Stimulated activated memory B cell treated with anti-CD40 and anti-IgM and Interleukin-4, amounts not matched to agents 10 μg/mL and 1 μg/mL and 100 μg/mL, for 72 hours (primary cell): ENCODE measurements at regions not wholly inside any gene's neighbourhood (a gene's known extent, or its start where the extent isn't known, plus 50 kb on each side); places are given as distances from the start of the nearest gene placed in this dataset.
"Not testable (repeated sequence)": the region's sequence is repeated elsewhere in the genome, so short reads cannot be mapped to it uniquely, and the experiment has no call there.

Experiments used
- ATAC-seq: fragments of 150-1000 bp; cut with Tn5 transposase; 2 replicates; pipeline ENCODE4 v1.10.0; 2021
- H3K27ac Mint-ChIP-seq: one replicate; pipeline ENCODE4 v1.8.0; 2022; ENCODE audit warnings: mild to moderate bottlenecking, mixed read lengths
- H3K27me3 Mint-ChIP-seq: one replicate; pipeline ENCODE4 v1.8.0; 2022; ENCODE audit warnings: mixed read lengths
- H3K36me3 Mint-ChIP-seq: one replicate; pipeline ENCODE4 v1.8.0; 2022; ENCODE audit warnings: mixed read lengths
- H3K4me1 Mint-ChIP-seq: one replicate; pipeline ENCODE4 v1.8.0; 2022; ENCODE audit warnings: mixed read lengths
- H3K4me3 Mint-ChIP-seq: one replicate; pipeline ENCODE4 v1.8.0; 2022; ENCODE audit warnings: mild to moderate bottlenecking, moderate library complexity, mixed read lengths
- H3K9me3 Mint-ChIP-seq: one replicate; pipeline ENCODE4 v1.8.0; 2022; ENCODE audit warnings: mixed read lengths

GRCh38 chr21:10016991-10017390 is 504.4 kb upstream of the TPTE start:
- not testable (repeated sequence) for H3K9me3 Mint-ChIP-seq, H3K4me1 Mint-ChIP-seq, H3K36me3 Mint-ChIP-seq, H3K27me3 Mint-ChIP-seq, H3K27ac Mint-ChIP-seq, ATAC-seq, H3K4me3 Mint-ChIP-seq

GRCh38 chr21:10017757-10018156 is 503.6 kb upstream of the TPTE start:
- not testable (repeated sequence) for H3K4me1 Mint-ChIP-seq, ATAC-seq

GRCh38 chr21:10021462-10021861 is 499.9 kb upstream of the TPTE start:
- not testable (repeated sequence) for ATAC-seq, H3K27ac Mint-ChIP-seq, H3K4me3 Mint-ChIP-seq, H3K36me3 Mint-ChIP-seq, H3K27me3 Mint-ChIP-seq, H3K4me1 Mint-ChIP-seq
- H3K9me3 Mint-ChIP-seq, result peaks cover 10% of the 10 kb centered on the region

More at GRCh38 chr21:10017757-10018156, 503.6 kb upstream of the TPTE start:
- H3K36me3 Mint-ChIP-seq, H3K27me3 Mint-ChIP-seq, H3K27ac Mint-ChIP-seq, H3K4me3 Mint-ChIP-seq, H3K9me3 Mint-ChIP-seq: not testable (repeated sequence)

GRCh38 chr21:10022745-10023144 is 498.6 kb upstream of the TPTE start:
- ATAC-seq, H3K27me3 Mint-ChIP-seq, H3K9me3 Mint-ChIP-seq, H3K4me3 Mint-ChIP-seq, H3K27ac Mint-ChIP-seq, H3K4me1 Mint-ChIP-seq, H3K36me3 Mint-ChIP-seq: not testable (repeated sequence)
